SK-N-SH (cell line): ENCODE measurements at regions not wholly inside any gene's neighbourhood (a gene's known extent, or its start where the extent isn't known, plus 50 kb on each side); places are given as distances from the start of the nearest gene placed in this dataset.

Experiments used
- CTCF ChIA-PET: fragments of 300-600, 350-600 bp; formaldehyde crosslinking; extraction: SDS; loops from one replicate; lab custom pipeline; 2021; lab: Yijun Ruan, JAX
- POLR2A ChIA-PET: fragments of 350-600 bp; sonication (Branson Sonifier 250); formaldehyde crosslinking; extraction: SDS; loops from one replicate; lab custom pipeline; 2020; ENCODE audit warnings: antibody characterized with exemption, inconsistent platforms; lab: Yijun Ruan, JAX
- DNase-seq: peaks from one replicate; pipeline ENCODE4 v3.0.0; 2012
- H2AFZ ChIP-seq: fragments of 200-600 bp; sonication (generic); 2 replicates; pipeline ENCODE4 v1.8.1; 2016; ENCODE audit warnings: antibody characterized with exemption, mild to moderate bottlenecking, low read depth
- H3F3A ChIP-seq: fragments of 200-600 bp; sonication (generic); replicated peaks from 2 replicates; pipeline ENCODE3; 2016; ENCODE audit warnings: antibody characterized with exemption, mild to moderate bottlenecking; ENCODE audit not compliant: insufficient read depth
- H3K27ac ChIP-seq, 2 experiments: fragments of 200-500 bp in 1 of 2; fragments of 200-600 bp in 1 of 2; sonication (Bioruptor generic) in 1 of 2; sonication (generic), shearing (Covaris generic) in 1 of 2; 2 replicates each; pipeline versions ENCODE4 v1.5.1 to v1.6.1; 2014 to 2016; ENCODE audit warnings: low read depth in 2 of 2, inconsistent platforms in 1 of 2, low read length in 1 of 2, mild to moderate bottlenecking in 1 of 2, mixed read lengths in 1 of 2
- H3K27me3 ChIP-seq: fragments of 200-600 bp; sonication (generic), shearing (Covaris generic); 2 replicates; pipeline ENCODE4 v1.6.1; 2016; ENCODE audit warnings: mixed run types; ENCODE audit not compliant: insufficient read depth
- H3K36me3 ChIP-seq, 2 experiments: fragments of 200-500 bp in 1 of 2; fragments of 200-600 bp in 1 of 2; sonication (Bioruptor generic) in 1 of 2; sonication (generic) in 1 of 2; replicated peaks in 1 of 2; 2 replicates each; pipeline versions ENCODE3 to v1.5.1; 2014 to 2016; ENCODE audit warnings: low read length in 1 of 2, mild to moderate bottlenecking in 1 of 2; ENCODE audit not compliant: insufficient read depth in 2 of 2, control insufficient read depth in 1 of 2
- H3K4me1 ChIP-seq, 2 experiments: fragments of 200-500 bp in 1 of 2; fragments of 200-600 bp in 1 of 2; sonication (Bioruptor generic) in 1 of 2; sonication (generic), shearing (Covaris generic) in 1 of 2; 2 replicates each; pipeline versions ENCODE4 v1.5.1 to v1.6.1; 2014 to 2016; ENCODE audit warnings: low read depth in 1 of 2, low read length in 1 of 2, mixed run types in 1 of 2; ENCODE audit not compliant: insufficient read depth in 2 of 2, control insufficient read depth in 1 of 2
- H3K4me2 ChIP-seq: fragments of 200-600 bp; sonication (generic), shearing (Covaris generic); 2 replicates; pipeline ENCODE4 v1.6.1; 2017; ENCODE audit warnings: mixed run types
- H3K4me3 ChIP-seq, 2 experiments: fragments of 200-500 bp in 1 of 2; fragments of 200-600 bp in 1 of 2; sonication (Bioruptor generic) in 1 of 2; sonication (generic), shearing (Covaris generic) in 1 of 2; 2 replicates each; pipeline versions ENCODE4 v1.5.1 to v1.8.1; 2014 to 2016; ENCODE audit warnings: low read depth in 2 of 2, inconsistent platforms in 1 of 2, low read length in 1 of 2, mild to moderate bottlenecking in 1 of 2, mixed read lengths in 1 of 2, moderate library complexity in 1 of 2
- H3K79me2 ChIP-seq: fragments of 200-600 bp; sonication (generic); 2 replicates; pipeline ENCODE4 v1.8.1; 2017; ENCODE audit warnings: mild to moderate bottlenecking; ENCODE audit not compliant: insufficient read depth
- H3K9ac ChIP-seq: fragments of 200-600 bp; sonication (generic); 2 replicates; pipeline ENCODE4 v1.6.1; 2017; ENCODE audit warnings: mixed run types
- H3K9me2 ChIP-seq: fragments of 200-600 bp; sonication (generic); 2 replicates; pipeline ENCODE4 v1.6.1; 2017; ENCODE audit warnings: mixed run types
- H3K9me3 ChIP-seq: fragments of 200-600 bp; sonication (generic); 2 replicates; pipeline ENCODE4 v1.6.1; 2017; ENCODE audit warnings: mixed run types, mild to moderate bottlenecking, moderate library complexity
- H4K20me1 ChIP-seq: fragments of 200-600 bp; sonication (generic); 2 replicates; pipeline ENCODE4 v1.6.1; 2017; ENCODE audit warnings: mild to moderate bottlenecking, mixed run types; ENCODE audit not compliant: insufficient read depth
- CHD2 ChIP-seq: fragments of 150-350 bp; IDR thresholded peaks from 2 replicates; pipeline ENCODE4 v1.6.1; 2018; ENCODE audit warnings: low read length; ENCODE audit not compliant: partially characterized antibody
- CTCF ChIP-seq: fragments of 200-600 bp; sonication (generic); IDR thresholded peaks from 2 replicates; pipeline ENCODE4 v1.6.1; 2017; ENCODE audit warnings: antibody characterized with exemption, mild to moderate bottlenecking, moderate library complexity
- EP300 ChIP-seq, 2 experiments: IDR thresholded peaks; 2 replicates each; pipeline versions ENCODE4 v1.4.0 to v1.6.1; 2012; ENCODE audit warnings: borderline replicate concordance in 1 of 2, low read depth in 1 of 2, low read length in 1 of 2
- GABPA ChIP-seq: IDR thresholded peaks from 2 replicates; pipeline ENCODE4 v1.4.0; 2012; ENCODE audit warnings: low read depth, mild to moderate bottlenecking
- NRF1 ChIP-seq: IDR thresholded peaks from 2 replicates; pipeline ENCODE4 v1.6.1; 2012; ENCODE audit warnings: low read depth, mild to moderate bottlenecking, low read length
- POLR2AphosphoS5 ChIP-seq: IDR thresholded peaks from 2 replicates; pipeline ENCODE4 v1.6.1; 2012; ENCODE audit warnings: low read depth, low read length
- RCOR1 ChIP-seq: fragments of 150-350 bp; IDR thresholded peaks from 2 replicates; pipeline ENCODE4 v1.6.1; 2017; ENCODE audit warnings: antibody characterized with exemption, low read length
- TCF12 ChIP-seq: IDR thresholded peaks from 2 replicates; pipeline ENCODE4 v1.4.0; 2012
- USF1 ChIP-seq: IDR thresholded peaks from 2 replicates; pipeline ENCODE4 v1.4.0; 2012; ENCODE audit warnings: low read depth, borderline replicate concordance
- YY1 ChIP-seq: IDR thresholded peaks from 2 replicates; pipeline ENCODE4 v1.4.0; 2012; ENCODE audit warnings: low read depth, mild to moderate bottlenecking
- WGBS: methylation state at CpG from one replicate; pipeline ENCODE4 v1.1.6; 2017; ENCODE audit warnings: low lambda C conversion rate; 5-methylcytosine and 5-hydroxymethylcytosine counted together
- TF ChIP-seq, protein P1 (sequence below): fragments of 150-350 bp; IDR thresholded peaks from 2 replicates; pipeline ENCODE4 v1.6.1; 2017; ENCODE audit warnings: antibody characterized with exemption, low read length, low read depth, borderline replicate concordance
- TF ChIP-seq, protein P2 (sequence below): fragments of 150-350 bp; IDR thresholded peaks from 2 replicates; pipeline ENCODE4 v1.6.1; 2016; ENCODE audit warnings: mild to moderate bottlenecking, low read depth, low read length

DNA sequence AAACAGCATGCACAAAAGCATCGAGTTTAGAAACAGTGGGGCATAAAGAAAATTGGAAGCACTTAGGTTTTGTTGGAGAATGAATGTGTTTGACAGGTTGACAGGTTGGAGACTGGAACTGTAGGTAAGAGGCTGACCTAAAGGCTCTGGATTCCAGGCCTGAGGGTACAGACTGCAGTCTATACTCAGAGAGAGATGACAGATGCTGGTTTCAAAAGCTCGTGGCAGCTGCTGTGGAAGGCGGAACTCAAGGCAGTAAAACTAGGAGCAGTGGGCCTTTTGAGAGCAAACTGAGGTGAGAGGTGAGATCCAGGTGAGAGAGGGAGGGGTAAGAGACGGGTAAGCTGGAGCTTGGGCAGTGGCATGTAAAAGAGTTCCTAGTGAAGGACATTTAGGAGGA, 415.2 kb downstream of the TRIML1 start:
- H2AFZ ChIP-seq = no peak overlapping the region
- TF ChIP-seq RCOR1 (no peak), YY1 (no peak), TCF12 (no peak), EP300 (IDR thresholded peaks at IDR 0.05; ENCODE audit: borderline replicate concordance in 1 of 2, low read depth in 1 of 2, low read length in 1 of 2) (no peak)
- TF ChIP-seq, protein P1, sequence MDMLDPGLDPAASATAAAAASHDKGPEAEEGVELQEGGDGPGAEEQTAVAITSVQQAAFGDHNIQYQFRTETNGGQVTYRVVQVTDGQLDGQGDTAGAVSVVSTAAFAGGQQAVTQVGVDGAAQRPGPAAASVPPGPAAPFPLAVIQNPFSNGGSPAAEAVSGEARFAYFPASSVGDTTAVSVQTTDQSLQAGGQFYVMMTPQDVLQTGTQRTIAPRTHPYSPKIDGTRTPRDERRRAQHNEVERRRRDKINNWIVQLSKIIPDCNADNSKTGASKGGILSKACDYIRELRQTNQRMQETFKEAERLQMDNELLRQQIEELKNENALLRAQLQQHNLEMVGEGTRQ = no peak
- TF ChIP-seq, all 33 proteins: peak for 0
- CTCF ChIA-PET = no interaction called here

GRCh38 chr4:188573104-188573503, 433.9 kb downstream of the TRIML1 start:
- Histone ChIP-seq H3K4me3 (no peak overlapping the region), H3K9ac (no peak overlapping the region), H3K9me2 (no peaks in the 10 kb centered on the region; the same call in 1 of the 2 replicates), H2AFZ (0 out of 2 replicates have a peak overlapping the region, but pooled peaks have one; percentile 29), H3K9me3 (no peaks in the 10 kb centered on the region), H3K27me3 (no peaks in the 10 kb centered on the region), H3K4me1 (no peaks in the 10 kb centered on the region), H3K4me2 (no peak overlapping the region), H3K27ac (no peak overlapping the region), H4K20me1 (no peaks in the 10 kb centered on the region), H3K36me3 (no peaks in the 10 kb centered on the region), H3F3A (no peaks in the 10 kb centered on the region), H3K79me2 (no peaks in the 10 kb centered on the region)
- DNase-seq = no peak
- 40% methylated on average over 3 of the region's 3 CpGs for WGBS
- ChIA-PET CTCF (no interaction called here), POLR2A (no interaction called here)
- no peak for TF ChIP-seq USF1
- no peak for TF ChIP-seq GABPA
- TF ChIP-seq POLR2AphosphoS5 = no peak
- TF ChIP-seq CTCF = no peak
- TF ChIP-seq RCOR1 = no peak
- TF ChIP-seq, protein P2, sequence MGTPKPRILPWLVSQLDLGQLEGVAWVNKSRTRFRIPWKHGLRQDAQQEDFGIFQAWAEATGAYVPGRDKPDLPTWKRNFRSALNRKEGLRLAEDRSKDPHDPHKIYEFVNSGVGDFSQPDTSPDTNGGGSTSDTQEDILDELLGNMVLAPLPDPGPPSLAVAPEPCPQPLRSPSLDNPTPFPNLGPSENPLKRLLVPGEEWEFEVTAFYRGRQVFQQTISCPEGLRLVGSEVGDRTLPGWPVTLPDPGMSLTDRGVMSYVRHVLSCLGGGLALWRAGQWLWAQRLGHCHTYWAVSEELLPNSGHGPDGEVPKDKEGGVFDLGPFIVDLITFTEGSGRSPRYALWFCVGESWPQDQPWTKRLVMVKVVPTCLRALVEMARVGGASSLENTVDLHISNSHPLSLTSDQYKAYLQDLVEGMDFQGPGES = no peak
- TF ChIP-seq NRF1 = no peak
- no peak for TF ChIP-seq CHD2

More for the DNA sequence above, 415.2 kb downstream of the TRIML1 start:
- Histone ChIP-seq H3K36me3 (no peaks in the 10 kb centered on the region), H3K9ac (no peak overlapping the region), H3K27me3 (no peaks in the 10 kb centered on the region), H3K27ac (no peak overlapping the region), H3F3A (no peaks in the 10 kb centered on the region), H3K9me3 (no peaks in the 10 kb centered on the region), H3K4me2 (no peak overlapping the region), H3K4me3 (no peak overlapping the region), H4K20me1 (no peaks in the 10 kb centered on the region), H3K4me1 (no peaks in the 10 kb centered on the region; a peak in 1 of 4 replicates), H3K9me2 (no peaks in the 10 kb centered on the region), H3K79me2 (no peaks in the 10 kb centered on the region)
- DNase-seq = no peak
- POLR2A ChIA-PET = no interaction called here
- 45% methylated on average over 4 of the region's 4 CpGs for WGBS
